Gastrocnemius medialis (tissue), 4 donors: ENCODE measurements at regions not wholly inside any gene's neighbourhood (a gene's known extent, or its start where the extent isn't known, plus 50 kb on each side); places are given as distances from the start of the nearest gene placed in this dataset.

ENCODE experiments used
- ATAC-seq, 2 donors: fragments of 150-250 bp; one replicate each; pipeline ENCODE4 v1.9.1; 2016
- DNase-seq, 2 donors: peaks; one replicate each; pipeline ENCODE4 v3.0.0-alpha.2; 2019
- H3K27ac ChIP-seq, 4 donors: fragments of 200-600 bp; sonication (generic); 1 replicate in 1 of 4; 2 replicates in 3 of 4; pipeline ENCODE4 v1.5.1; 2016 to 2018; ENCODE audit warnings: mild to moderate bottlenecking in 2 of 4, moderate library complexity in 1 of 4
- H3K27me3 ChIP-seq, 3 donors: fragments of 200-600 bp; sonication (generic) in 2 of 3; 1 replicate in 1 of 3; 2 replicates in 2 of 3; pipeline versions ENCODE4 v1.5.1 to v1.6.0; 2016 to 2019; ENCODE audit warnings: mild to moderate bottlenecking in 1 of 3, moderate library complexity in 1 of 3
- H3K36me3 ChIP-seq, 2 donors: fragments of 200-600 bp; sonication (generic) in 1 of 2; one replicate each; pipeline ENCODE4 v1.5.1; 2017 to 2018
- H3K4me1 ChIP-seq, 2 donors: fragments of 200-600 bp; sonication (generic) in 1 of 2; one replicate each; pipeline ENCODE4 v1.5.1; 2016 to 2017; ENCODE audit warnings: mild to moderate bottlenecking in 2 of 2
- H3K4me3 ChIP-seq, 4 donors: fragments of 200-600 bp; sonication (generic) in 3 of 4; 1 replicate in 1 of 4; 2 replicates in 3 of 4; pipeline ENCODE4 v1.5.1; 2016 to 2019; ENCODE audit warnings: mild to moderate bottlenecking in 2 of 4
- H3K9me3 ChIP-seq, 3 donors: fragments of 200-600 bp; sonication (generic) in 2 of 3; 1 replicate in 1 of 3; 2 replicates in 2 of 3; pipeline ENCODE4 v1.5.1; 2016 to 2019
- POLR2A ChIP-seq, 2 donors: fragments of 450-650 bp; IDR thresholded peaks; one replicate each; pipeline ENCODE4 v1.6.1; 2017; ENCODE audit warnings: antibody characterized with exemption in 2 of 2, mild to moderate bottlenecking in 2 of 2, moderate library complexity in 2 of 2
- in situ Hi-C, 4 donors: fragments of 200-750 bp; cut with MboI; loops; one replicate each; pipeline versions ENCODE4 v1.15.0 to v1.8.0; 2017; ENCODE audit warnings: low sequenced_read_pairs in 4 of 4
- intact Hi-C: fragments of 100-400 bp; cut with DNase I; formaldehyde crosslinking; loops from one replicate; pipeline ENCODE4 v1.15.1; 2023; ENCODE audit warnings: low total_unique reads
- TF ChIP-seq, protein P1 (sequence below), 5 experiments: fragments of 450-650 bp in 3 of 5; fragments of 200-600 bp in 2 of 5; sonication (generic) in 2 of 5; IDR thresholded peaks in 4 of 5; conservative IDR thresholded peaks in 1 of 5; 1 replicate in 4 of 5; 2 replicates in 1 of 5; pipeline ENCODE4 v1.5.1; 2016 to 2019; ENCODE audit warnings: antibody characterized with exemption in 5 of 5, mild to moderate bottlenecking in 3 of 5, moderate library complexity in 3 of 5

DNA sequence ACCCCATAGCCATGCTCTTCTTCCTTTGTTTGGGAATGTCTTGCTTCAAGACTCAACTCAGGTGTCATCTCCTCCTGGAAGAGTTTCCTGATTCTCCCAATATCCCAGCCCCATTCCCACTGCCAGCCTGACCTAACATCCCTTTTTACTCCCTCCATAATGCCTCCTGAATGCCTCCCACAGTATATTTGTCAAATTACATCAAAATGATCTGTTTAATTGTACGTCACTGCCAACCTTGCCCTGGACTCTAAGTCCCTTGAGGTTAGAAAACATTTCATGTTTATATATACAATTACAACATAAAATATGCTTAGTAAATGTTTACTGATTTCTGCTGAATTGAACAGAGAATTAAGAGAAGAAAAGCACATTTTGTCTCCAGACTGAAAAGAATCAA is 301.6 kb upstream of the PDE4D start:
- no peaks in the 10 kb centered on the region for H3K27me3 ChIP-seq
- no peak for DNase-seq
- H3K27ac ChIP-seq = no peak overlapping the region
- TF ChIP-seq, protein P1, sequence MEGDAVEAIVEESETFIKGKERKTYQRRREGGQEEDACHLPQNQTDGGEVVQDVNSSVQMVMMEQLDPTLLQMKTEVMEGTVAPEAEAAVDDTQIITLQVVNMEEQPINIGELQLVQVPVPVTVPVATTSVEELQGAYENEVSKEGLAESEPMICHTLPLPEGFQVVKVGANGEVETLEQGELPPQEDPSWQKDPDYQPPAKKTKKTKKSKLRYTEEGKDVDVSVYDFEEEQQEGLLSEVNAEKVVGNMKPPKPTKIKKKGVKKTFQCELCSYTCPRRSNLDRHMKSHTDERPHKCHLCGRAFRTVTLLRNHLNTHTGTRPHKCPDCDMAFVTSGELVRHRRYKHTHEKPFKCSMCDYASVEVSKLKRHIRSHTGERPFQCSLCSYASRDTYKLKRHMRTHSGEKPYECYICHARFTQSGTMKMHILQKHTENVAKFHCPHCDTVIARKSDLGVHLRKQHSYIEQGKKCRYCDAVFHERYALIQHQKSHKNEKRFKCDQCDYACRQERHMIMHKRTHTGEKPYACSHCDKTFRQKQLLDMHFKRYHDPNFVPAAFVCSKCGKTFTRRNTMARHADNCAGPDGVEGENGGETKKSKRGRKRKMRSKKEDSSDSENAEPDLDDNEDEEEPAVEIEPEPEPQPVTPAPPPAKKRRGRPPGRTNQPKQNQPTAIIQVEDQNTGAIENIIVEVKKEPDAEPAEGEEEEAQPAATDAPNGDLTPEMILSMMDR (IDR thresholded peaks at IDR 0.05 in 4 of 5, conservative IDR thresholded peaks at IDR 0.05 in 1 of 5) = no peak
- TF ChIP-seq POLR2A (IDR thresholded peaks at IDR 0.05) = no peak
- in situ Hi-C loops = no loop called here
- no peak for ATAC-seq
- no peaks in the 10 kb centered on the region for H3K4me1 ChIP-seq
- H3K4me3 ChIP-seq = no peak overlapping the region
- intact Hi-C loops = no loop called here
- no peaks in the 10 kb centered on the region for H3K36me3 ChIP-seq
- no peaks in the 10 kb centered on the region for H3K9me3 ChIP-seq

DNA sequence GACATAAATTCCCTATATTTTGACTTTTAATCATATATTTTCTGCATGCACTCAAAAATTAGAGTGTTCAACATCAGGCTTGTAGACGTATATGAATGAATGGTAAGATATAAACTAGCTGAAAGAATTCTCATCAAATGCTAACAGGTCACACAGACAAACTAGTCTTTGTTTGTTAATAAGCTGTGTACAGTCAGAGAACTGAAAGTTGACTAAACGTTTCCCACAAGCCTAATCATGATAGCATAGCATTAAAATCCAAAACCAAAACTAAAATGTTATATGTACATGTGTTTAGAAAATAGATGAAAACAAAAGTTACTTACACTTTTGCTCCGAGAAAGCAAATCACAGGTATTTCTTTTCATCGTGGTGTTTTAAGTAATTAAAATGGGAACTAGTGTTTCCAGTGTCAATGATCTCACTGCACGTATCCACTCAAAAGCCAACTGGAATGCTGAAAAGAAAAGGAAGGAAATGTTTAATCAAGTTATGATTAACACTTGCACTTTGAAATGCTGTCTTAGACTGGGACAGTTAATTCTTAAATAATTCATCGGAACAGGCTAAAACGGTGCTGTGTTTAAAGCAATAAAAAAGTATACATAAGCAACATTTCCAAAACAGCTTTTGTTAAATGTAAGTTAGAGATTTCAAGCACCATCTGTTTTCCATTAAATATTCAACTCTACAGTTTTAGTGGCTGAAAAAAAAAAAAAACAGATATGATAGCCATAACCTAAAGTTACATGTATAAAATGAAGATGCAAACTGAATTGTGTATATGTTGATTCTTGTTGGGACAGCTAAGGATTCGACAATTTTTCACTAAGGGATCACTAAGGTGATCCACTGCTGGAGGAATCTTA is 291.9 kb upstream of the PDE4D start:
- in situ Hi-C loops (no loop called here), intact Hi-C loops (no loop called here)
- Histone ChIP-seq H3K4me3 (no peak overlapping the region), H3K27me3 (no peaks in the 10 kb centered on the region), H3K36me3 (no peaks in the 10 kb centered on the region), H3K9me3 (no peaks in the 10 kb centered on the region), H3K4me1 (no peaks in the 10 kb centered on the region), H3K27ac (no peak overlapping the region)
- TF ChIP-seq POLR2A (IDR thresholded peaks at IDR 0.05) = no peak
- TF ChIP-seq, protein P1 (IDR thresholded peaks at IDR 0.05 in 4 of 5, conservative IDR thresholded peaks at IDR 0.05 in 1 of 5) = no peak
- DNase-seq (no peak), ATAC-seq (no peak)

DNA sequence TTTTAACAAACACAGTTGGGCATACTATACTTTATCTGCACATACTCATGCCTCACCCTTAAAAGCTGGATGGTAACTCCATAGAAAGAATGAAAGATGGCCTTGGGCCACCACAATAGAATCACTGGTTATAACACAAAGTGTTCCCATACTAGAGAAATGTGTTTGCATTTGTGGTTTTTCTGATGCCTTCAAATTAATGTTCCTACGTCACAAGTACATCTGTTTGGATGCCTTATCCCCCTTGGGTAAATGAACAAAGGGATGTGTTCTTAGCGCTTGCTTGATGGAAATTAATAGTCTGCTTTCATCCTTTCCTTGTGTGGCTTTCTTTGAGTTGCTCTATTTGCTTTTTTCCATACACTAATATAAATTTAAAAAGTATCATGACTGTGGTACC is 291.1 kb upstream of the PDE4D start:
- H3K36me3 ChIP-seq = no peaks in the 10 kb centered on the region
- H3K4me1 ChIP-seq = no peaks in the 10 kb centered on the region
- in situ Hi-C loops = no loop called here
- no peak for DNase-seq
- H3K9me3 ChIP-seq = no peaks in the 10 kb centered on the region
- TF ChIP-seq, protein P1 (IDR thresholded peaks at IDR 0.05 in 4 of 5, conservative IDR thresholded peaks at IDR 0.05 in 1 of 5) = no peak
- no peaks in the 10 kb centered on the region for H3K27me3 ChIP-seq
- H3K4me3 ChIP-seq = no peak overlapping the region
- intact Hi-C loops = no loop called here
- no peak for ATAC-seq
- H3K27ac ChIP-seq = no peak overlapping the region

DNA sequence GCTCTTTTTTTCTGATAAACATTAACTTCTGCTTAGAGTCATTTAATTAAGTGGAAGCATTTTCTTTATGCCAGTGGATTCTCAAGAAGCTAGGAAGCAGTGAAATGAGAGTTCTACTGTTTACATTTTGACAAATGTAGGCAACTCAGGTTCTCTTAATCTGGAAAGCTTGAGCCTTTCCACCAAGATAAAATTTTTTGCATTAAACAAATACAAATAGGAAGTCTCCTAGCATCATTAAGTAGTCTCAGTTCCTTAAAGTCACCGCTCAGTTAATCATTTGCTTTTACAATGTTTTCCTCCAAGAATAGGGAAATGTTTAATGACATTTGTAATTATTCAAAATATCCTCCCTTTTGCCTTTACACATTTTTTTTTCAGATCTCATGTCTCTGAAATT is 290.4 kb upstream of the PDE4D start:
- Histone ChIP-seq H3K4me1 (no peaks in the 10 kb centered on the region), H3K4me3 (no peak overlapping the region), H3K27ac (no peak overlapping the region), H3K9me3 (no peaks in the 10 kb centered on the region), H3K36me3 (no peaks in the 10 kb centered on the region), H3K27me3 (no peaks in the 10 kb centered on the region)
- in situ Hi-C loops (no loop called here), intact Hi-C loops (no loop called here)
- ATAC-seq = no peak
- DNase-seq = no peak
- no peak for TF ChIP-seq POLR2A (IDR thresholded peaks at IDR 0.05)
- TF ChIP-seq, protein P1 (IDR thresholded peaks at IDR 0.05 in 4 of 5, conservative IDR thresholded peaks at IDR 0.05 in 1 of 5) = no peak

DNA sequence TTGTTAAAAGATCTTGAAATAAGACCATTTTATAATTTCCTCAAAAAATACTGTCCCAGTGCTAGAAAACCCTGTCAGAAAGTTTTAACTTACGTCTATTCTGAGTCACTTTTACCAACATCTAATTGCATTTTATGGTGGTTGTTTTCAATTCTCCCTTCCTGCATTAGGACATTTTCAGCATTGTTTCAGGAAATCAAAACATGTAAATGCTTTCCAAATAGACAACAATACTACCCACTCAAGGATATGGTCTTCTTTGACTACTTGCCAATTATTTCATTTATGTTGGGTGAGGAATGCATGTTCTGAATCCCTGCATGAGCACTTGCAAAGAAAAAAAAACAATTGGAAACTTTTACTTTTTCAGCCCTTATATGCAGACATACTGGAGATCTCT is 284.6 kb upstream of the PDE4D start:
- ATAC-seq (no peak), DNase-seq (no peak)
- no peak overlapping the region for H3K27ac ChIP-seq
- H3K9me3 ChIP-seq = no peaks in the 10 kb centered on the region
- no peaks in the 10 kb centered on the region for H3K4me1 ChIP-seq
- no peaks in the 10 kb centered on the region for H3K36me3 ChIP-seq
- no peaks in the 10 kb centered on the region for H3K27me3 ChIP-seq
- no peak overlapping the region for H3K4me3 ChIP-seq
- intact Hi-C loops (no loop called here), in situ Hi-C loops (no loop called here)
- TF ChIP-seq, protein P1 (IDR thresholded peaks at IDR 0.05 in 4 of 5, conservative IDR thresholded peaks at IDR 0.05 in 1 of 5) = no peak
- TF ChIP-seq POLR2A (IDR thresholded peaks at IDR 0.05) = no peak
